ENCODE measurements at regions not wholly inside any gene's neighbourhood (a gene's known extent, or its start where the extent isn't known, plus 50 kb on each side); places are given as distances from the start of the nearest gene placed in this dataset.

- no peak for TF ChIP-seq POLR2A (IDR thresholded peaks at IDR 0.05)
- TF ChIP-seq CTCF (IDR thresholded peaks at IDR 0.05), result no peak
Measured at GRCh38 chr9:79395755-79396154, 176.0 kb upstream of the TLE4 start.

All from stomach (tissue), 4 donors.